Coronary artery (tissue), 2 donors: ENCODE measurements at regions not wholly inside any gene's neighbourhood (a gene's known extent, or its start where the extent isn't known, plus 50 kb on each side); places are given as distances from the start of the nearest gene placed in this dataset.
"Not testable (repeated sequence)": the region's sequence is repeated elsewhere in the genome, so short reads cannot be mapped to it uniquely, and the experiment has no call there.

Experiments used
- DNase-seq: peaks from one replicate; pipeline ENCODE4 v3.0.0-alpha.2; 2017; ENCODE audit warnings: low spot score
- H3K27ac ChIP-seq, 2 donors: fragments of 200-600 bp; sonication (generic); one replicate each; pipeline ENCODE4 v1.5.1; 2016 to 2019
- H3K4me3 ChIP-seq: fragments of 200-600 bp; sonication (generic); 2 replicates; pipeline ENCODE4 v1.5.1; 2016; ENCODE audit warnings: mild to moderate bottlenecking, moderate library complexity
- CTCF ChIP-seq: fragments of 200-600 bp; sonication (generic); IDR thresholded peaks from one replicate; pipeline ENCODE4 v1.5.1; 2019; ENCODE audit warnings: antibody characterized with exemption

- no peak for TF ChIP-seq CTCF
- no peak overlapping the region for H3K4me3 ChIP-seq
- no peak for DNase-seq
Observed at GRCh38 chr12:65670775-65671174, 153.5 kb upstream of the HMGA2 start.

GRCh38 chr12:65672441-65672840 lies 151.8 kb upstream of the HMGA2 start:
- TF ChIP-seq CTCF: no peak
- Histone ChIP-seq H3K27ac (no peak overlapping the region), H3K4me3 (no peak overlapping the region)
- DNase-seq: no peak

More at GRCh38 chr12:65670775-65671174, 153.5 kb upstream of the HMGA2 start:
- no peak overlapping the region for H3K27ac ChIP-seq

GRCh38 chr12:65673156-65673690 lies 151.1 kb upstream of the HMGA2 start:
- no peak for TF ChIP-seq CTCF
- no peak overlapping the region for H3K27ac ChIP-seq
- no peak for DNase-seq
- H3K4me3 ChIP-seq: no peak overlapping the region

- no peak overlapping the region for H3K4me3 ChIP-seq
- no peak for DNase-seq
- no peak for TF ChIP-seq CTCF
- H3K27ac ChIP-seq: no peak overlapping the region
Observed at GRCh38 chr12:65673732-65674131, 150.6 kb upstream of the HMGA2 start.

- no peak overlapping the region for H3K27ac ChIP-seq
- TF ChIP-seq CTCF: no peak
- no peak for DNase-seq
- no peak overlapping the region for H3K4me3 ChIP-seq
Observed at GRCh38 chr12:65675141-65675621, 149.1 kb upstream of the HMGA2 start.

- H3K27ac ChIP-seq, H3K4me3 ChIP-seq, DNase-seq: not testable (repeated sequence)
Observed at GRCh38 chr12:65678172-65678571, 146.1 kb upstream of the HMGA2 start.

GRCh38 chr12:65681226-65681625 lies 143.1 kb upstream of the HMGA2 start:
- no peak overlapping the region for H3K27ac ChIP-seq
- DNase-seq: no peak
- TF ChIP-seq CTCF: no peak

More at GRCh38 chr12:65681226-65681625, 143.1 kb upstream of the HMGA2 start:
- no peak overlapping the region for H3K4me3 ChIP-seq
